GM19452 (cell line): ENCODE measurements at regions not wholly inside any gene's neighbourhood (a gene's known extent, or its start where the extent isn't known, plus 50 kb on each side); places are given as distances from the start of the nearest gene placed in this dataset.
A peak's percentile ranks its signal among the peaks of the same experiment; 100 is the strongest.

Experiments
- ATAC-seq: cut with Tn5 transposase; IDR thresholded peaks from one replicate; pipeline ENCODE4 v1.9.1; 2021; ENCODE audit not compliant: unreplicated experiment

GRCh38 chr3:156760333-156760732 is 65.8 kb upstream of the LEKR1 start:
- ATAC-seq: peak; percentile 97

- ATAC-seq: no peak
Measured at GRCh38 chr3:156761007-156761406, 65.1 kb upstream of the LEKR1 start.

GRCh38 chr3:156761713-156762451 is 64.3 kb upstream of the LEKR1 start:
- no peak for ATAC-seq

- ATAC-seq: no peak
Measured at GRCh38 chr3:156762631-156763185, 63.4 kb upstream of the LEKR1 start.

GRCh38 chr3:156763386-156763785 is 62.8 kb upstream of the LEKR1 start:
- ATAC-seq: no peak

- no peak for ATAC-seq
Measured at GRCh38 chr3:156763931-156764720, 62.0 kb upstream of the LEKR1 start.

GRCh38 chr3:156764751-156765150 is 61.4 kb upstream of the LEKR1 start:
- no peak for ATAC-seq

- no peak for ATAC-seq
Measured at GRCh38 chr3:156768390-156768789, 57.8 kb upstream of the LEKR1 start.

- no peak for ATAC-seq
Measured at GRCh38 chr3:156769721-156770654, 56.2 kb upstream of the LEKR1 start.

GRCh38 chr3:156770699-156771414 is 55.3 kb upstream of the LEKR1 start:
- no peak for ATAC-seq

GRCh38 chr3:156772588-156773206 is 53.5 kb upstream of the LEKR1 start:
- ATAC-seq: no peak

GRCh38 chr3:156776031-156776430 is 50.1 kb upstream of the LEKR1 start:
- ATAC-seq: no peak
